GM18505 (cell line): ENCODE measurements at regions not wholly inside any gene's neighbourhood (a gene's known extent, or its start where the extent isn't known, plus 50 kb on each side); places are given as distances from the start of the nearest gene placed in this dataset.
A peak's percentile ranks its signal among the peaks of the same experiment; 100 is the strongest.
"Not testable (repeated sequence)": the region's sequence is repeated elsewhere in the genome, so short reads cannot be mapped to it uniquely, and the experiment has no call there.

Experiments used
- ATAC-seq: cut with Tn5 transposase; IDR thresholded peaks from one replicate; pipeline ENCODE4 v1.9.1; 2021; ENCODE audit not compliant: unreplicated experiment

GRCh38 chr21:8194042-8194441 is 2327.3 kb upstream of the TPTE start:
- ATAC-seq: peak; percentile 65

GRCh38 chr21:8197377-8198027 is 2323.9 kb upstream of the TPTE start:
- peak; percentile 48 for ATAC-seq

- ATAC-seq: not testable (repeated sequence)
Observed at GRCh38 chr21:8205094-8205891, 2316.1 kb upstream of the TPTE start.

- not testable (repeated sequence) for ATAC-seq
Observed at GRCh38 chr21:8205892-8206188, 2315.5 kb upstream of the TPTE start.

- peak; percentile 52 for ATAC-seq
Observed at GRCh38 chr21:8212986-8213550, 2308.3 kb upstream of the TPTE start.

- ATAC-seq: not testable (repeated sequence)
Observed at GRCh38 chr21:8214539-8214938, 2306.8 kb upstream of the TPTE start.

- not testable (repeated sequence) for ATAC-seq
Observed at GRCh38 chr21:8229366-8230150, 2291.8 kb upstream of the TPTE start.

GRCh38 chr21:8231252-8231651 is 2290.1 kb upstream of the TPTE start:
- not testable (repeated sequence) for ATAC-seq

GRCh38 chr21:8233000-8233399 is 2288.4 kb upstream of the TPTE start:
- not testable (repeated sequence) for ATAC-seq

- not testable (repeated sequence) for ATAC-seq
Observed at GRCh38 chr21:8234059-8234458, 2287.3 kb upstream of the TPTE start.

- peak; percentile 33 for ATAC-seq
Observed at GRCh38 chr21:8244723-8245641, 2276.4 kb upstream of the TPTE start.

- peak; percentile 69 for ATAC-seq
Observed at GRCh38 chr21:8245642-8246402, 2275.6 kb upstream of the TPTE start.

GRCh38 chr21:8251701-8252100 is 2269.7 kb upstream of the TPTE start:
- ATAC-seq: not testable (repeated sequence)

GRCh38 chr21:8255094-8255493 is 2266.3 kb upstream of the TPTE start:
- not testable (repeated sequence) for ATAC-seq

GRCh38 chr21:8257083-8257799 is 2264.1 kb upstream of the TPTE start:
- ATAC-seq: not testable (repeated sequence)

- ATAC-seq: not testable (repeated sequence)
Observed at GRCh38 chr21:8260065-8260627, 2261.2 kb upstream of the TPTE start.
